H1 (cell line): ENCODE measurements at regions not wholly inside any gene's neighbourhood (a gene's known extent, or its start where the extent isn't known, plus 50 kb on each side); places are given as distances from the start of the nearest gene placed in this dataset.

ENCODE experiments used
- CTCF ChIA-PET: fragments of 300-600 bp; sonication (Branson Sonifier 250); formaldehyde crosslinking; loops from one replicate; lab custom pipeline; 2021; ENCODE audit not compliant: partially characterized antibody; lab: Charles Lee
- POLR2A ChIA-PET: fragments of 300-600 bp; sonication (Branson Sonifier 250); formaldehyde crosslinking; loops from one replicate; lab custom pipeline; 2021; ENCODE audit warnings: inconsistent platforms; ENCODE audit not compliant: partially characterized antibody; lab: Charles Lee
- DNase-seq, 2 experiments: peaks; one replicate each; pipeline versions ENCODE4 v3.0.0 to v3.0.0-alpha.2; 2010 to 2022; ENCODE audit warnings: low spot score in 2 of 2, low read depth in 1 of 2, mixed read lengths in 1 of 2
- FAIRE-seq: peaks from 2 replicates; lab custom pipeline; 2011; peaks lifted over from hg19 to GRCh38; lab: Jason Lieb, UNC
- H2AFZ ChIP-seq: 2 replicates; pipeline ENCODE4 v1.8.1; 2012; ENCODE audit warnings: low read length, inconsistent platforms
- H2AK5ac ChIP-seq: 2 replicates; pipeline ENCODE4 v1.6.1; 2013; ENCODE audit warnings: low read depth, low read length
- H2BK120ac ChIP-seq: replicated peaks from 2 replicates; pipeline ENCODE3; 2013; ENCODE audit warnings: low read depth, low read length, inconsistent platforms
- H2BK12ac ChIP-seq: 2 replicates; pipeline ENCODE4 v1.6.1; 2013; ENCODE audit warnings: low read depth, low read length
- H2BK15ac ChIP-seq: 2 replicates; pipeline ENCODE4 v1.6.1; 2013; ENCODE audit warnings: low read length
- H2BK20ac ChIP-seq: 2 replicates; pipeline ENCODE4 v1.6.1; 2013; ENCODE audit warnings: low read length
- H2BK5ac ChIP-seq: 2 replicates; pipeline ENCODE4 v1.6.1; 2013; ENCODE audit warnings: low read depth, low read length
- H3K14ac ChIP-seq: 2 replicates; pipeline ENCODE4 v1.6.1; 2013; ENCODE audit warnings: inconsistent platforms; ENCODE audit not compliant: insufficient read length
- H3K18ac ChIP-seq: 2 replicates; pipeline ENCODE4 v1.6.1; 2013; ENCODE audit warnings: low read length; ENCODE audit errors: extremely low read depth
- H3K23ac ChIP-seq: 2 replicates; pipeline ENCODE4 v1.6.1; 2013; ENCODE audit warnings: inconsistent platforms; ENCODE audit not compliant: insufficient read length
- H3K23me2 ChIP-seq: 2 replicates; pipeline ENCODE4 v1.6.1; 2013; ENCODE audit warnings: low read depth, low read length
- H3K27ac ChIP-seq: 2 replicates; pipeline ENCODE4 v1.6.1; 2011; ENCODE audit warnings: low read depth, low read length, inconsistent platforms
- H3K27me3 ChIP-seq, 4 experiments: replicated peaks in 1 of 4; 1 replicate in 1 of 4; 2 replicates in 3 of 4; pipeline versions ENCODE4 v1.6.1 to v1.8.1; 2011 to 2013; ENCODE audit warnings: low read length in 3 of 4, mild to moderate bottlenecking in 3 of 4, inconsistent platforms in 2 of 4, mixed read lengths in 2 of 4, moderate library complexity in 1 of 4; ENCODE audit not compliant: control insufficient read depth in 3 of 4, insufficient read depth in 3 of 4; ENCODE audit errors: extremely low read depth in 1 of 4
- H3K36me3 ChIP-seq, 4 experiments: 2 replicates each; pipeline versions ENCODE4 v1.6.1 to v1.8.1; 2011 to 2013; ENCODE audit warnings: mild to moderate bottlenecking in 4 of 4, low read length in 3 of 4, moderate library complexity in 2 of 4, control low read depth in 1 of 4, inconsistent platforms in 1 of 4; ENCODE audit not compliant: insufficient read depth in 4 of 4, control insufficient read depth in 2 of 4
- H3K4ac ChIP-seq: replicated peaks from 2 replicates; pipeline ENCODE3; 2013; ENCODE audit warnings: low read length, low read depth, mixed read lengths, inconsistent platforms; ENCODE audit not compliant: insufficient read length
- H3K4me1 ChIP-seq, 4 experiments: replicated peaks in 1 of 4; 1 replicate in 1 of 4; 2 replicates in 3 of 4; pipeline versions ENCODE4 v1.6.1 to v1.8.1; 2011 to 2013; ENCODE audit warnings: low read length in 3 of 4, inconsistent platforms in 2 of 4, mixed read lengths in 1 of 4; ENCODE audit not compliant: insufficient read depth in 4 of 4, control insufficient read depth in 3 of 4
- H3K4me2 ChIP-seq, 2 experiments: 2 replicates each; pipeline versions ENCODE4 v1.6.1 to v1.8.1; 2011 to 2013; ENCODE audit warnings: low read depth in 2 of 2, low read length in 2 of 2, control low read depth in 1 of 2, inconsistent platforms in 1 of 2, mild to moderate bottlenecking in 1 of 2; ENCODE audit not compliant: insufficient read depth in 1 of 2
- H3K4me3 ChIP-seq, 4 experiments: fragments of 200-600, 300-600 bp in 1 of 4; sonication (generic), shearing (Covaris generic), sonication (Bioruptor Twin) in 1 of 4; 2 replicates each; pipeline versions ENCODE4 v1.5.1 to v1.8.1; 2011 to 2016; ENCODE audit warnings: low read length in 4 of 4, low read depth in 3 of 4, control low read depth in 2 of 4, inconsistent platforms in 2 of 4, mild to moderate bottlenecking in 2 of 4, mixed read lengths in 1 of 4, moderate library complexity in 1 of 4; ENCODE audit not compliant: insufficient read depth in 2 of 4; ENCODE audit errors: extremely low read depth in 1 of 4
- H3K56ac ChIP-seq: replicated peaks from 2 replicates; pipeline ENCODE3; 2013; ENCODE audit warnings: low read depth, mild to moderate bottlenecking, mixed read lengths, low read length, inconsistent platforms; ENCODE audit not compliant: insufficient read length
- H3K79me1 ChIP-seq: 2 replicates; pipeline ENCODE4 v1.6.1; 2013; ENCODE audit warnings: low read depth, low read length, control low read depth
- H3K79me2 ChIP-seq, 2 experiments: 2 replicates each; pipeline versions ENCODE4 v1.6.1 to v1.8.1; 2012 to 2013; ENCODE audit warnings: low read length in 2 of 2, mild to moderate bottlenecking in 2 of 2, inconsistent platforms in 1 of 2; ENCODE audit not compliant: insufficient read depth in 2 of 2, control insufficient read depth in 1 of 2
- H3K9ac ChIP-seq, 4 experiments: replicated peaks in 1 of 4; 1 replicate in 1 of 4; 2 replicates in 3 of 4; pipeline versions ENCODE4 v1.6.1 to v1.8.1; 2011 to 2013; ENCODE audit warnings: low read depth in 3 of 4, low read length in 3 of 4, control low read depth in 2 of 4, mild to moderate bottlenecking in 2 of 4, moderate library complexity in 2 of 4, inconsistent platforms in 1 of 4; ENCODE audit errors: extremely low read depth in 1 of 4
- H3K9me3 ChIP-seq, 2 experiments: 2 replicates each; pipeline versions ENCODE4 v1.6.1 to v1.8.1; 2012 to 2013; ENCODE audit warnings: mild to moderate bottlenecking in 2 of 2, moderate library complexity in 2 of 2, control low read depth in 1 of 2, inconsistent platforms in 1 of 2, low read depth in 1 of 2, low read length in 1 of 2, mixed read lengths in 1 of 2; ENCODE audit not compliant: insufficient read depth in 2 of 2
- H4K20me1 ChIP-seq, 2 experiments: replicated peaks in 1 of 2; 2 replicates each; pipeline versions ENCODE3 to v1.8.1; 2011 to 2013; ENCODE audit warnings: inconsistent platforms in 2 of 2, low read length in 2 of 2, mild to moderate bottlenecking in 1 of 2; ENCODE audit not compliant: insufficient read depth in 2 of 2, control insufficient read depth in 1 of 2
- H4K5ac ChIP-seq: 2 replicates; pipeline ENCODE4 v1.6.1; 2013; ENCODE audit warnings: low read length, low read depth, mixed read lengths, inconsistent platforms; ENCODE audit not compliant: insufficient read length
- H4K8ac ChIP-seq: 2 replicates; pipeline ENCODE4 v1.8.0; 2013; ENCODE audit warnings: mild to moderate bottlenecking, moderate library complexity, low read length, inconsistent platforms; ENCODE audit not compliant: insufficient read depth; ENCODE audit errors: extremely low read depth
- H4K91ac ChIP-seq: replicated peaks from 2 replicates; pipeline ENCODE3; 2013; ENCODE audit warnings: low read length, mixed read lengths, inconsistent platforms; ENCODE audit not compliant: insufficient read length
- ATF3 ChIP-seq: IDR thresholded peaks from 2 replicates; pipeline ENCODE4 v1.6.1; 2011; ENCODE audit warnings: low read depth, mild to moderate bottlenecking, low read length; ENCODE audit not compliant: insufficient read depth
- CBX5 ChIP-seq: fragments of 300-800, 300-1000 bp; sonication (generic); IDR thresholded peaks from 2 replicates; pipeline ENCODE4 v1.7.1; 2016; ENCODE audit warnings: antibody characterized with exemption, low read length, low read depth
- CHD1 ChIP-seq: IDR thresholded peaks from 2 replicates; pipeline ENCODE4 v1.6.1; 2012; ENCODE audit warnings: low read depth, low read length, improper control_type of control experiment
- CTBP2 ChIP-seq: IDR thresholded peaks from 2 replicates; pipeline ENCODE4 v1.7.0; 2011; ENCODE audit warnings: borderline replicate concordance, mild to moderate bottlenecking, moderate library complexity, mixed read lengths, low read length; ENCODE audit not compliant: insufficient read depth, insufficient read length
- EZH2 ChIP-seq: fragments of 200-600 bp; sonication (generic); IDR thresholded peaks from 2 replicates; pipeline ENCODE4 v1.7.1; 2012; ENCODE audit warnings: low read depth, mild to moderate bottlenecking, moderate library complexity, low read length, inconsistent platforms; ENCODE audit not compliant: severe bottlenecking
- FOSL1 ChIP-seq: IDR thresholded peaks from 2 replicates; pipeline ENCODE4 v1.6.1; 2011; ENCODE audit warnings: mild to moderate bottlenecking, low read depth, low read length, moderate library complexity; ENCODE audit not compliant: insufficient read depth
- RXRA ChIP-seq: IDR thresholded peaks from 2 replicates; pipeline ENCODE4 v1.6.1; 2011; ENCODE audit warnings: low read depth, mild to moderate bottlenecking, low read length, moderate library complexity; ENCODE audit not compliant: insufficient read depth
- WGBS, 2 experiments: shearing (Covaris generic) in 1 of 2; methylation state at CpG; one replicate each; pipeline versions ENCODE4 v1.1.6 to v1.1.7; 2013 to 2015; ENCODE audit warnings: low lambda C conversion rate in 2 of 2, mixed read lengths in 2 of 2, inconsistent platforms in 1 of 2, low coverage in 1 of 2, missing lambda C conversion rate in 1 of 2; ENCODE audit not compliant: insufficient replicate concordance in 2 of 2, insufficient coverage in 1 of 2, insufficient read length in 1 of 2; ENCODE audit errors: extremely low coverage in 1 of 2, missing lambda C conversion rate in 1 of 2; 5-methylcytosine and 5-hydroxymethylcytosine counted together
- TF ChIP-seq, protein P1 (sequence below): IDR thresholded peaks from 2 replicates; pipeline ENCODE4 v1.6.1; 2011; ENCODE audit warnings: low read length, improper control_type of control experiment

- Histone ChIP-seq H3K14ac (no peak overlapping the region), H3K56ac (no peak overlapping the region), H3K79me2 (no peaks in the 10 kb centered on the region), H2BK120ac (no peak overlapping the region), H2BK15ac (no peak overlapping the region), H2BK12ac (no peak overlapping the region), H3K23me2 (peaks cover 2% of the 10 kb centered on the region; the same call in 1 of the 2 replicates), H2BK5ac (no peak overlapping the region), H4K20me1 (no peaks in the 10 kb centered on the region), H3K18ac (no peak overlapping the region), H3K4me3 (no peak overlapping the region), H2AK5ac (no peak overlapping the region), H3K23ac (no peak overlapping the region), H4K5ac (no peak overlapping the region), H3K9me3 (no peaks in the 10 kb centered on the region), H3K79me1 (no peaks in the 10 kb centered on the region), H2AFZ (no peak overlapping the region), H3K4ac (no peak overlapping the region), H4K91ac (no peak overlapping the region), H3K4me1 (peaks cover 0 to 7% (median 2%) of the 10 kb centered on the region in 4 experiments; a peak in 4 of 7 replicates), H3K36me3 (no peaks in the 10 kb centered on the region), H3K4me2 (no peak overlapping the region), H3K27ac (no peak overlapping the region), H3K27me3 (no peaks in the 10 kb centered on the region), H3K9ac (no peak overlapping the region), H2BK20ac (no peak overlapping the region), H4K8ac (no peak overlapping the region)
- FAIRE-seq (no peak), DNase-seq (no peak)
- TF ChIP-seq RXRA: no peak
- TF ChIP-seq FOSL1: no peak
- no peak for TF ChIP-seq EZH2
- no peak for TF ChIP-seq CTBP2
- TF ChIP-seq, protein P1, sequence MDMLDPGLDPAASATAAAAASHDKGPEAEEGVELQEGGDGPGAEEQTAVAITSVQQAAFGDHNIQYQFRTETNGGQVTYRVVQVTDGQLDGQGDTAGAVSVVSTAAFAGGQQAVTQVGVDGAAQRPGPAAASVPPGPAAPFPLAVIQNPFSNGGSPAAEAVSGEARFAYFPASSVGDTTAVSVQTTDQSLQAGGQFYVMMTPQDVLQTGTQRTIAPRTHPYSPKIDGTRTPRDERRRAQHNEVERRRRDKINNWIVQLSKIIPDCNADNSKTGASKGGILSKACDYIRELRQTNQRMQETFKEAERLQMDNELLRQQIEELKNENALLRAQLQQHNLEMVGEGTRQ: no peak
- TF ChIP-seq CHD1: no peak
- no peak for TF ChIP-seq CBX5
- no peak for TF ChIP-seq ATF3
- ChIA-PET POLR2A (no interaction called here), CTCF (interaction anchor here (0.9 kb wide), 1 partner anchor 507 kb away, joined by 4 read pairs; no protein-coding TSS in a partner anchor)
- WGBS, 2 experiments: 85% methylated on average over 2 of the region's 2 CpGs; no CpG with 5 or more reads in 1 of the 2 experiments
Measured at GRCh38 chr17:33854596-33854995, 400.5 kb upstream of the CCL2 start.
